Astrocyte (in vitro differentiated cells and primary cell): ENCODE measurements at regions not wholly inside any gene's neighbourhood (a gene's known extent, or its start where the extent isn't known, plus 50 kb on each side); places are given as distances from the start of the nearest gene placed in this dataset.

Experiments
- DNase-seq: peaks from one replicate; pipeline ENCODE4 v3.0.0-alpha.2; 2010; ENCODE audit warnings: low read depth
- FAIRE-seq: peaks from 2 replicates; lab custom pipeline; 2011; peaks lifted over from hg19 to GRCh38; lab: Jason Lieb, UNC
- H2AFZ ChIP-seq: 2 replicates; pipeline ENCODE4 v1.6.0; 2012; ENCODE audit warnings: low read depth, low read length, inconsistent platforms
- H3K27ac ChIP-seq: 2 replicates; pipeline ENCODE4 v1.5.1; 2011; ENCODE audit warnings: low read depth, low read length, inconsistent platforms
- H3K27me3 ChIP-seq: 2 replicates; pipeline ENCODE4 v1.6.0; 2011; ENCODE audit warnings: low read length, inconsistent platforms; ENCODE audit not compliant: insufficient read depth
- H3K36me3 ChIP-seq: 2 replicates; pipeline ENCODE4 v1.5.1; 2011; ENCODE audit warnings: low read length, inconsistent platforms; ENCODE audit not compliant: insufficient read depth
- H3K4me1 ChIP-seq: 2 replicates; pipeline ENCODE4 v1.5.1; 2011; ENCODE audit warnings: low read length, inconsistent platforms; ENCODE audit not compliant: insufficient read depth
- H3K4me2 ChIP-seq: 2 replicates; pipeline ENCODE4 v1.6.0; 2012; ENCODE audit warnings: low read length, inconsistent platforms
- H3K4me3 ChIP-seq: 2 replicates; pipeline ENCODE4 v1.5.1; 2011; ENCODE audit warnings: low read depth, mild to moderate bottlenecking, low read length, inconsistent platforms; ENCODE audit not compliant: insufficient read depth
- H3K79me2 ChIP-seq: 2 replicates; pipeline ENCODE4 v1.6.0; 2012; ENCODE audit warnings: mild to moderate bottlenecking, low read length, inconsistent platforms; ENCODE audit not compliant: insufficient read depth
- H3K9ac ChIP-seq: 2 replicates; pipeline ENCODE4 v1.6.0; 2012; ENCODE audit warnings: mild to moderate bottlenecking, low read length, inconsistent platforms
- H3K9me3 ChIP-seq: 2 replicates; pipeline ENCODE4 v1.5.1; 2012; ENCODE audit warnings: low read depth, mild to moderate bottlenecking, low read length, inconsistent platforms; ENCODE audit not compliant: insufficient read depth
- H4K20me1 ChIP-seq: 2 replicates; pipeline ENCODE4 v1.6.0; 2012; ENCODE audit warnings: low read length, inconsistent platforms; ENCODE audit not compliant: insufficient read depth
- H3K27ac Mint-ChIP-seq: one replicate; pipeline ENCODE4 v1.8.0; 2021; ENCODE audit warnings: mild to moderate bottlenecking, mixed read lengths; ENCODE audit not compliant: unreplicated experiment
- H3K27me3 Mint-ChIP-seq: one replicate; pipeline ENCODE4 v1.8.0; 2021; ENCODE audit warnings: low read depth, mixed read lengths; ENCODE audit not compliant: unreplicated experiment
- H3K36me3 Mint-ChIP-seq: one replicate; pipeline ENCODE4 v1.8.0; 2021; ENCODE audit warnings: low read depth, mixed read lengths; ENCODE audit not compliant: unreplicated experiment
- H3K4me1 Mint-ChIP-seq: one replicate; pipeline ENCODE4 v1.8.0; 2021; ENCODE audit warnings: low read depth, mixed read lengths; ENCODE audit not compliant: unreplicated experiment
- H3K4me3 Mint-ChIP-seq: one replicate; pipeline ENCODE4 v1.8.0; 2021; ENCODE audit warnings: mild to moderate bottlenecking, moderate library complexity, mixed read lengths; ENCODE audit not compliant: unreplicated experiment
- H3K9me3 Mint-ChIP-seq: one replicate; pipeline ENCODE4 v1.8.0; 2021; ENCODE audit warnings: mild to moderate bottlenecking, mixed read lengths; ENCODE audit not compliant: unreplicated experiment
- CTCF ChIP-seq: IDR thresholded peaks from 2 replicates; pipeline ENCODE4 v1.5.1; 2011; ENCODE audit warnings: low read depth, mild to moderate bottlenecking, inconsistent platforms, low read length, moderate library complexity; ENCODE audit not compliant: insufficient read depth
- EZH2 ChIP-seq: IDR thresholded peaks from 2 replicates; pipeline ENCODE4 v1.6.1; 2012; ENCODE audit warnings: mild to moderate bottlenecking, low read length, inconsistent platforms; ENCODE audit not compliant: insufficient read depth

- Mint-ChIP-seq H3K9me3 (peaks cover 2% of the 10 kb centered on the region), H3K4me1 (no peaks in the 10 kb centered on the region), H3K4me3 (no peak overlapping the region), H3K36me3 (no peaks in the 10 kb centered on the region), H3K27ac (no peak overlapping the region), H3K27me3 (peaks cover 63% of the 10 kb centered on the region)
- Histone ChIP-seq H4K20me1 (no peaks in the 10 kb centered on the region), H3K4me2 (no peak overlapping the region), H3K36me3 (no peaks in the 10 kb centered on the region), H3K27me3 (peaks cover 2% of the 10 kb centered on the region), H3K9me3 (no peaks in the 10 kb centered on the region), H2AFZ (no peak overlapping the region), H3K4me3 (no peak overlapping the region), H3K79me2 (no peaks in the 10 kb centered on the region), H3K27ac (no peak overlapping the region), H3K4me1 (no peaks in the 10 kb centered on the region), H3K9ac (no peak overlapping the region)
- DNase-seq (no peak), FAIRE-seq (no peak)
- TF ChIP-seq CTCF (no peak), EZH2 (no peak)
Measured at GRCh38 chr4:3681191-3681590, 85.0 kb upstream of the ADRA2C start.

GRCh38 chr4:3680656-3681055, 85.5 kb upstream of the ADRA2C start:
- Histone ChIP-seq H3K4me2 (no peak overlapping the region), H3K9ac (no peak overlapping the region), H2AFZ (no peak overlapping the region), H3K4me3 (no peak overlapping the region), H3K4me1 (no peaks in the 10 kb centered on the region), H4K20me1 (no peaks in the 10 kb centered on the region), H3K79me2 (no peaks in the 10 kb centered on the region), H3K9me3 (no peaks in the 10 kb centered on the region), H3K27me3 (peaks cover 2% of the 10 kb centered on the region), H3K36me3 (no peaks in the 10 kb centered on the region), H3K27ac (no peak overlapping the region)
- no peak for DNase-seq
- H3K4me1 Mint-ChIP-seq: no peaks in the 10 kb centered on the region
- no peak overlapping the region for H3K4me3 Mint-ChIP-seq
- no peak for FAIRE-seq
- peaks cover 58% of the 10 kb centered on the region for H3K27me3 Mint-ChIP-seq
- no peak for TF ChIP-seq CTCF
- TF ChIP-seq EZH2: no peak
- no peak overlapping the region for H3K27ac Mint-ChIP-seq
- peaks cover 2% of the 10 kb centered on the region for H3K9me3 Mint-ChIP-seq
- no peaks in the 10 kb centered on the region for H3K36me3 Mint-ChIP-seq

GRCh38 chr4:3679851-3680311, 86.3 kb upstream of the ADRA2C start:
- H2AFZ ChIP-seq: no peak overlapping the region
- no peak for DNase-seq
- H3K27me3 Mint-ChIP-seq: peaks cover 51% of the 10 kb centered on the region

More at GRCh38 chr4:3679851-3680311, 86.3 kb upstream of the ADRA2C start:
- Histone ChIP-seq H3K9me3 (no peaks in the 10 kb centered on the region), H3K4me3 (no peak overlapping the region), H3K9ac (no peak overlapping the region), H3K79me2 (no peaks in the 10 kb centered on the region), H3K27me3 (peaks cover 2% of the 10 kb centered on the region), H3K36me3 (no peaks in the 10 kb centered on the region), H3K4me1 (no peaks in the 10 kb centered on the region), H3K4me2 (no peak overlapping the region), H3K27ac (no peak overlapping the region), H4K20me1 (no peaks in the 10 kb centered on the region)
- H3K4me1 Mint-ChIP-seq: no peaks in the 10 kb centered on the region
- peaks cover 2% of the 10 kb centered on the region for H3K9me3 Mint-ChIP-seq
- H3K27ac Mint-ChIP-seq: no peak overlapping the region
- H3K36me3 Mint-ChIP-seq: no peaks in the 10 kb centered on the region
- FAIRE-seq: no peak
- no peak for TF ChIP-seq EZH2
- no peak for TF ChIP-seq CTCF
- no peak overlapping the region for H3K4me3 Mint-ChIP-seq
